GM10248 (cell line): ENCODE measurements at regions not wholly inside any gene's neighbourhood (a gene's known extent, or its start where the extent isn't known, plus 50 kb on each side); places are given as distances from the start of the nearest gene placed in this dataset.

ENCODE experiments used
- CTCF ChIA-PET: fragments of 300-600 bp; sonication (Branson Sonifier 250); formaldehyde crosslinking; extraction: SDS; loops from one replicate; lab custom pipeline; 2021; ENCODE audit warnings: antibody characterized with exemption; lab: Yijun Ruan, JAX
- POLR2A ChIA-PET: fragments of 350-650 bp; sonication (Branson Sonifier 250); formaldehyde crosslinking; extraction: SDS; loops from one replicate; lab custom pipeline; 2020; ENCODE audit warnings: antibody characterized with exemption; lab: Yijun Ruan, JAX
- DNase-seq: peaks from one replicate; pipeline ENCODE4 v3.0.0; 2012; ENCODE audit errors: extremely low spot score
- CTCF ChIP-seq: IDR thresholded peaks from 2 replicates; pipeline ENCODE4 v1.5.1; 2012; ENCODE audit warnings: mild to moderate bottlenecking, low read depth; ENCODE audit errors: extremely low read depth, missing control alignments, control extremely low read depth

GRCh38 chr16:62208934-62209333 is 172.7 kb upstream of the CDH8 start:
- ChIA-PET CTCF (no interaction called here), POLR2A (no interaction called here)
- no peak for TF ChIP-seq CTCF
- no peak for DNase-seq

- no peak for DNase-seq
- ChIA-PET CTCF (interaction anchor here (1.5 kb wide), 1 partner anchor 52 kb away, joined by 3 read pairs; no protein-coding TSS in a partner anchor), POLR2A (no interaction called here)
- no peak for TF ChIP-seq CTCF
Observed at GRCh38 chr16:62205459-62205858, 169.2 kb upstream of the CDH8 start.

GRCh38 chr16:62201911-62202310 is 165.7 kb upstream of the CDH8 start:
- DNase-seq: no peak
- ChIA-PET CTCF (interaction anchor here (1.3 kb wide), 1 partner anchor 24 kb away, joined by 3 read pairs; no protein-coding TSS in a partner anchor), POLR2A (no interaction called here)
- TF ChIP-seq CTCF: no peak

GRCh38 chr16:62194828-62195227 is 158.6 kb upstream of the CDH8 start:
- no peak for TF ChIP-seq CTCF
- no peak for DNase-seq
- POLR2A ChIA-PET: no interaction called here
- CTCF ChIA-PET: no interaction called here

- no peak for DNase-seq
Observed at GRCh38 chr16:62190426-62190825, 154.2 kb upstream of the CDH8 start.

GRCh38 chr16:62177351-62178203 is 141.3 kb upstream of the CDH8 start:
- TF ChIP-seq CTCF: no peak
- POLR2A ChIA-PET: no interaction called here
- CTCF ChIA-PET: interaction anchor here (1.5 kb wide), 1 partner anchor 13 kb away, joined by 4 read pairs; no protein-coding TSS in a partner anchor
- DNase-seq: no peak

More at GRCh38 chr16:62190426-62190825, 154.2 kb upstream of the CDH8 start:
- CTCF ChIA-PET: interaction anchor here (1.2 to 2.0 kb wide), 3 partner anchors 9 to 1099 kb away, joined by 4 to 6 read pairs (median 5); no protein-coding TSS in a partner anchor
- POLR2A ChIA-PET: no interaction called here
- peak; percentile 15 for TF ChIP-seq CTCF
